H1 (cell line): ENCODE measurements at regions not wholly inside any gene's neighbourhood (a gene's known extent, or its start where the extent isn't known, plus 50 kb on each side); places are given as distances from the start of the nearest gene placed in this dataset.

Source experiments
- KDM5A ChIP-seq: fragments of 200-600 bp; IDR thresholded peaks from 2 replicates; pipeline ENCODE4 v1.7.1; 2012; ENCODE audit warnings: mild to moderate bottlenecking, low read length, inconsistent platforms, mixed read lengths
- YY1 ChIP-seq: IDR thresholded peaks from 2 replicates; pipeline ENCODE4 v1.6.1; 2011; ENCODE audit warnings: low read depth, mild to moderate bottlenecking, low read length

- TF ChIP-seq KDM5A (no peak), YY1 (no peak)
Measured at GRCh38 chr5:135149229-135149955, 115.4 kb upstream of the PITX1 start (continued).
